NCI-H774 (cell line): ENCODE measurements at regions not wholly inside any gene's neighbourhood (a gene's known extent, or its start where the extent isn't known, plus 50 kb on each side); places are given as distances from the start of the nearest gene placed in this dataset.
A peak's percentile ranks its signal among the peaks of the same experiment; 100 is the strongest.

ENCODE experiments used
- DNase-seq: peaks from one replicate; lab custom pipeline; 2025; lab: John Stamatoyannopoulos, UW

DNA sequence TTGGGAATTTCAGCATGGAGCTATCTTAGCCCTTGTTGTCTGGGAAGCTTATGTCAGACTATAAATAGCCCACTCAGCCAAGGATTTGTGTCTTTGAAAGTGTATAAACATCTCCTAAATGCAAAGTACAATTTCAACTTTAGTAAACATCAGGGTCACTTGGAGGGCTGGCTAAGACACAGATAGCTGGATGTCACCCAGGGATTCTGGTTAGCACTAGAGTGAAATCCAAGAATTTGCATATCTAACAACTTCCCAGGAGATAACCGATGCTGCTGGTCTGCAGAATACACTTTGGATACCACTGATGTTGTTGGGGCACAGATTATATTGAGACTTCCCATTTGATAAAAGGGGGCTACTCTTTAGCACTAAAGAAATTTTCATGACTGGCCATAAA is 130.9 kb downstream of the PAX1 start:
- DNase-seq = no peak

- DNase-seq = no peak
Observed at GRCh38 chr20:21835042-21835441, 129.6 kb downstream of the PAX1 start.

- no peak for DNase-seq
Observed at GRCh38 chr20:21832442-21833385, 127.2 kb downstream of the PAX1 start.

GRCh38 chr20:21826976-21827375 is 121.5 kb downstream of the PAX1 start:
- DNase-seq = no peak

- no peak for DNase-seq
Observed at GRCh38 chr20:21821358-21821757, 115.9 kb downstream of the PAX1 start.

DNA sequence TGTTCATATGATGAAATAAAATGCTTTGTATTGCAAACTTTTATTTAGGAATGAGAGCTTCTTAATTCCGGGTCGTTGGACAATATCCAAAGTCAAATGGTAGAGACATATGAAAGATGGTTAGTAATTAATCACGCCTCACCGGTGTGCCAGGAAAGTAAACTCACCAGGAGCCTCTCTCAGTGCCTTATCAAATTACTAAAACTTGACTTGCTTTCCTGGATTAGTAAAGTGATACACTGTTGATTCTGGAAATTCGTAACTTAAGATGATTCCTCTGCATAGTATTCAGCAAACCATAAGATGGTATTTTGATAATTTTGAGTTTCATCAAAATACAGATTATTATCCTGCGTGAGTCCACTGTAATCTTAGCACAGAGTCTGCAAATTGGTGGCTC is 115.2 kb downstream of the PAX1 start:
- DNase-seq = no peak

- no peak for DNase-seq
Observed at GRCh38 chr20:21820045-21820444, 114.6 kb downstream of the PAX1 start.

DNA sequence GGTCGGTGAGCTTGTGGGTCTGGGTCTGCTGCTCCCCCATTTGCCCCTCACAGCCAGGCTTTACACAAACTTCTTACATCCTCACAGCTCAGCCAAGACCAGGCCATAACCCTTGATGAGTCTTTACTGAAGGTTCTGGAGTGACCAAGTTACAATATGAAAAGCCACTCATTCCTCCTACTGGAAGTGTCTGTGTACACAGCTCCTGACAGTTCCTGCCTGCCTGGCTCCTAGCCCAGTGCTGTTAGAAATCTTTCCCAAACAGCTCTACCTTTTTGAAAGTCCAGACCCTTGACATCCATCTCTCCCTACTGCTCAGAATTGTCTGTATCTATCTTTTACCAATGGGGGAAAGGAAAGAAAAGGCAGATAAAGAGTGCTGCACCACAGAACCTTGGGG is 106.9 kb downstream of the PAX1 start:
- DNase-seq = no peak

DNA sequence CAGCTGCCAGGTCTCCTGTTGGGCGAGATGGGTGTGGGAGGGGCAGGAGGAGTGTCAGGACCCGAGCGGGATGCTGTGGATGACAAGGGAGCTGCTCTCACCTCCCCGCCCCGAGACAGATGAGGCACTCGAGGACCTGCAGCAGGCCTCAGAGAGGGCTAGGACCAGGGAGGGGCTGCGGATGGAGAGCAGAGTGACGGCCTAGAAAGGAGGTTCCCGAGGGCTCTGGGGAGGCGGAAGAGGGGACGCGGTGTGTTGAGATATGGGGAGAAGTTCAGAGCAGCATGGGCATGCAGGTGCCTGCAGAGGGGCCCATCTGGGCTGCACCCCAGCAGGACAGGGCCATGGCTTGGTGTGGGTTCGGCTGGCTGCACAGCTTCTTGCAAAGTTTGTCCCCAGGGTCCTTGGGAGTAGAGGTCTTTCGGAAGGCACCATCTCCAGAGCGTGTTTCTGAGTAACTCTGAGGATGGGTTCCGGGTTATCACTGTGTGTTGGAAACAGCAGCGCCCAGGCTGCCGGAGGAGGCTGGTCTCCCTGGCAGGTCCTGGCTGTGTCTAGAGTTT is 104.6 kb downstream of the PAX1 start:
- no peak for DNase-seq

- DNase-seq = peak; percentile 15
Observed at GRCh38 chr20:21808863-21809664, 103.6 kb downstream of the PAX1 start.

GRCh38 chr20:21808139-21808538 is 102.7 kb downstream of the PAX1 start:
- no peak for DNase-seq

GRCh38 chr20:21804802-21805201 is 99.3 kb downstream of the PAX1 start:
- DNase-seq = no peak

- no peak for DNase-seq
Observed at GRCh38 chr20:21801193-21801592, 95.7 kb downstream of the PAX1 start.

DNA sequence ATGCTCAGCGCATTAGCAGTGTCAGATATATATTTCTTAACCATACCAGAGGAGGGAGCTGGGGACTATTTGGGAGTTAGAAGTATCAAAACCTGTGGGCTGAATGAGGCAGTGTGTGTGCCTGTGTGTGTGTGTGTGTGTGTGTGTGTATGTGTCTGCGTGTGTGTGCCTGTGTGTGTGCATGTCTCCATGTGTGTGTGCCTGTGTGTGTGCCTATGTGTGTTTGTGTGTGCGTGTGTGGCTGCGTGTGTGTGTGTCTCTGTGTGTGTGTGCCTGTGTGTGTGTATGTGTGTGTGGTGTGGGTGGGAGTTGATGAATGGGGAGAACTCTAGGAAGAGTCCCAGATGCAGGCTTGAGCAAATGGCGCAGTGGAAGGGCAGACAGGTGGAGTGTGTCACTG is 92.9 kb downstream of the PAX1 start:
- DNase-seq = no peak

DNA sequence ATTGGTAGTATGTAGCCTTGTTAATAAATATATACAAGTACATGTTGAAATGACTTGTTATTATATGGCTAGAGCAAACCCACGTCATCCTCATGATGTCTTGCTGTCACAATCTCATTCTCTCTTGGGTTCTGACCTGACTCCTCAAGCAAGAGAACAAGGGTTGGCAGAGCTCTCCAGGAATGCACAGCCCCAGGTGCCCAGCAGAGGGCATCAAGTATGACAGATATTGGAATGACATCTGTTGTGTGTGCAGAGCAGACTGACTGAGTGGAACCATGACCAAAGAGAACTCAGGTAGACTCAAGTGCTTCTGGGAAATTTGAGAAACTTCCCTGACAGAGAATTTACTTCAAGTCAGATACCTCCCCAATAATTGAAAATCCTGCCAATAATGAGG is 90.6 kb downstream of the PAX1 start:
- peak; percentile 3 for DNase-seq

- DNase-seq = no peak
Observed at GRCh38 chr20:21788082-21788481, 82.6 kb downstream of the PAX1 start.

DNA sequence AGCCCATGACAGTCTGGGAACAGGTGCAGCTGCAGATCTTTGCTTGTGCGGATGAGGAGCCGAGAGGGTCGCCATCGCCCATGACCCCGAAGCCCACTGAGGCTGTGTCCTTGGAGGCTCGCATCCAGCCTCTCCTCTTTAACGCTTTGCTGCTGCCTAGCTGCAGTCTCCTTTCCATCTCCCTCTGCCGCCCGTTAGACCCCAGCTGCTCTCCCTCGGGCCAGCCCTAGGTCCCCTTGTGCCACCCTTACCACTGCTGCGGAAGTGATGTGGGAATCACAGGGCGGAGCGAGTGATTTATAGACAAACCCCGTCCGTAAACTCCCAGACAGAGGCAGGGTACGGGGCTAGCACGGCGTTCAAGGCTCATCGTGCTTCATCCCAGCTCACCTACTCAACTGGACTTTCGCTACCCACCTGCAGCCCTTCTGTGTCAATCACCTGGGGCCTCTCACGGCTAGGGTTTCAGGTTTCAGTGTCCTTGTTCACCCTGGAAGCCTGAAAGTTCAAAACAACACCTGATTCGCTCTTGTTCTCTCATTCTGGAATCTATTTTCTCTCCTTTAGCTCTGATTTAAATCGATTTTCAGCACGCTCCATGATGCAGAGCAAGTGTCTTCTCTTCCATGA is 76.1 kb downstream of the PAX1 start:
- peak; percentile 32 for DNase-seq

GRCh38 chr20:21780528-21780927 is 75.1 kb downstream of the PAX1 start:
- DNase-seq = no peak
